Mesodermal cell (in vitro differentiated cells): ENCODE measurements at regions not wholly inside any gene's neighbourhood (a gene's known extent, or its start where the extent isn't known, plus 50 kb on each side); places are given as distances from the start of the nearest gene placed in this dataset.
"Not testable (repeated sequence)": the region's sequence is repeated elsewhere in the genome, so short reads cannot be mapped to it uniquely, and the experiment has no call there.

Experiments used
- H3K27ac ChIP-seq: 2 replicates; pipeline ENCODE4 v1.7.0; 2013; ENCODE audit warnings: mild to moderate bottlenecking, low read depth, low read length, moderate library complexity; ENCODE audit not compliant: severe bottlenecking
- H3K36me3 ChIP-seq: 2 replicates; pipeline ENCODE4 v1.7.1; 2013; ENCODE audit warnings: mild to moderate bottlenecking, low read length, moderate library complexity; ENCODE audit not compliant: control insufficient read depth, insufficient read depth
- H3K4me1 ChIP-seq: one replicate; pipeline ENCODE4 v1.7.1; 2013; ENCODE audit warnings: mild to moderate bottlenecking, low read length; ENCODE audit not compliant: insufficient read depth, control insufficient read depth, poor library complexity, severe bottlenecking
- H3K4me3 ChIP-seq: 2 replicates; pipeline ENCODE4 v1.7.0; 2013; ENCODE audit warnings: low read length, control low read depth, mild to moderate bottlenecking; ENCODE audit not compliant: insufficient read depth, poor library complexity, severe bottlenecking; ENCODE audit errors: extremely low read depth
- H3K9me3 ChIP-seq: 2 replicates; pipeline ENCODE4 v1.7.1; 2013; ENCODE audit warnings: mild to moderate bottlenecking, low read length, moderate library complexity; ENCODE audit not compliant: control insufficient read depth
- WGBS, 2 experiments: methylation state at CpG; one replicate each; pipeline ENCODE4 v1.1.5; 2013; ENCODE audit warnings: missing lambda C conversion rate in 2 of 2; ENCODE audit not compliant: insufficient coverage in 2 of 2; 5-methylcytosine and 5-hydroxymethylcytosine counted together

GRCh38 chr1:181239086-181239485 is 150.6 kb downstream of the IER5 start:
- no peak overlapping the region for H3K4me3 ChIP-seq
- no peaks in the 10 kb centered on the region for H3K36me3 ChIP-seq
- WGBS, 2 experiments, result 83 to 89% methylated on average over 1 of the region's 2 CpGs
- H3K4me1 ChIP-seq, result no peaks in the 10 kb centered on the region
- H3K27ac ChIP-seq, result no peak overlapping the region
- no peaks in the 10 kb centered on the region for H3K9me3 ChIP-seq

DNA sequence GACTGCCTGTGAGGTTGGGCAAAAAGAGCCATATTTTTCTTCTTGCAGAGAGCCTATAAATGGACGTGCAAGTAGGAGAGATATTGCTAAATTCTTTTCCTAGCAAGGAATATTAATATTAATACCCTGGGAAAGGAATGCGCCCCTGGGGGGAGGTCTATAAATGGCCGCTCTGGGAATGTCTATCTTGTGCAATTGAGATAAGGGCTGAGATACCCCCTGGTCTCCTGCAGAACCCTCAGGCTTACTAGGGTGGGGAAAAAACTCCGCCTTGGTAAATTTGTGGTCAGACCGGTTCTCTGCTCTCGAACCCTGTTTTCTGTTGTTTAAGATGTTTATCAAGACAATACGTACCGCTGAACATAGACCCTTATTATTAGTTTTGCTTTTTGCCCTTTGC is 157.8 kb downstream of the IER5 start:
- H3K36me3 ChIP-seq, H3K4me3 ChIP-seq, H3K27ac ChIP-seq, H3K9me3 ChIP-seq, H3K4me1 ChIP-seq: not testable (repeated sequence)
- WGBS, 2 experiments, result 82 to 87% methylated on average over 2 to 3 of the region's 8 CpGs

- 40% methylated on average over 1 of the region's 2 CpGs; no CpG with 5 or more reads in 1 of the 2 experiments for WGBS, 2 experiments
- not testable (repeated sequence) for H3K4me3 ChIP-seq, H3K9me3 ChIP-seq, H3K4me1 ChIP-seq, H3K36me3 ChIP-seq, H3K27ac ChIP-seq
Measured at GRCh38 chr1:181248361-181248760, 159.9 kb downstream of the IER5 start.

DNA sequence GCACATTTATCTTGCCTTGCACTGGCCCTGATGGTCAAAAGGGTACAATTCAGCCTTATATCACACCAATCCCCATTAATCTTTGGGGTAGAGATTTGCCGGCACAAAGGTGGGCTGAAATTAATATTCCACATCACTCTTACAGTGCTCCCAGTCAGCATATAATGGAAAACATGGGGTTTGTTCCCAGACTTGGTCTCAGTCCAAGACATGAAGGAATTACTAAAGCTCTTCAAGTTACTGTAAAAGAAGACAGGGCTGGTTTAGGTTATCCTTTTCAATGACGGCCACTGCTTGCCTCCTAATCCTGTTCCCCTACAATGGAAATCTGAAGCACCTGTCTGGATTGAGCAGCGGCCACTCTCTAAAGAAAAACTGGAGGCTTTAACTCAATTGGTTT is 160.7 kb downstream of the IER5 start:
- Histone ChIP-seq H3K36me3 (no peaks in the 10 kb centered on the region), H3K4me3 (no peak overlapping the region), H3K27ac (no peak overlapping the region), H3K4me1 (no peaks in the 10 kb centered on the region), H3K9me3 (peaks cover 4% of the 10 kb centered on the region)
- 96 to 100% methylated on average over 1 to 2 of the region's 3 CpGs for WGBS, 2 experiments

DNA sequence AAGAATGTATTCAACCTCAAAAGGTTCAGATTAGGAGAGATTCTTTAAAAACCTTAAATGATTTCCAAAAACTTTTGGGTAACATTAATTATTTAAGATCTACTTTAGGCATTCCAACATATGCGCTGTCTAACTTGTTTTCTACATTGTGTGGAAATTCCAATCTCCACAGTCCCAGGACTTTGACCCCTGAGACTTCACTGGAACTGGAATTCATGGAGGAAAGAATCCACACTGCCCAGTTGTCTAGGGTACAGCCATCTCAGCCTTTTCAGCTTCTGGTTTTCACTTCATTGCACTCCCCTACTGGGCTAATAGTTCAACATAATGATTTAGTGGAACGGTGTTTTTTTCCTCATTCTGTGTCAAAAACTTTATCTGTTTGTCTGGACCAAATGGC is 161.5 kb downstream of the IER5 start:
- Histone ChIP-seq H3K4me3 (no peak overlapping the region), H3K4me1 (no peaks in the 10 kb centered on the region), H3K36me3 (no peaks in the 10 kb centered on the region), H3K27ac (no peak overlapping the region), H3K9me3 (peaks cover 8% of the 10 kb centered on the region)
- 86% methylated on average over 1 of the region's 2 CpGs; no CpG with 5 or more reads in 1 of the 2 experiments for WGBS, 2 experiments

DNA sequence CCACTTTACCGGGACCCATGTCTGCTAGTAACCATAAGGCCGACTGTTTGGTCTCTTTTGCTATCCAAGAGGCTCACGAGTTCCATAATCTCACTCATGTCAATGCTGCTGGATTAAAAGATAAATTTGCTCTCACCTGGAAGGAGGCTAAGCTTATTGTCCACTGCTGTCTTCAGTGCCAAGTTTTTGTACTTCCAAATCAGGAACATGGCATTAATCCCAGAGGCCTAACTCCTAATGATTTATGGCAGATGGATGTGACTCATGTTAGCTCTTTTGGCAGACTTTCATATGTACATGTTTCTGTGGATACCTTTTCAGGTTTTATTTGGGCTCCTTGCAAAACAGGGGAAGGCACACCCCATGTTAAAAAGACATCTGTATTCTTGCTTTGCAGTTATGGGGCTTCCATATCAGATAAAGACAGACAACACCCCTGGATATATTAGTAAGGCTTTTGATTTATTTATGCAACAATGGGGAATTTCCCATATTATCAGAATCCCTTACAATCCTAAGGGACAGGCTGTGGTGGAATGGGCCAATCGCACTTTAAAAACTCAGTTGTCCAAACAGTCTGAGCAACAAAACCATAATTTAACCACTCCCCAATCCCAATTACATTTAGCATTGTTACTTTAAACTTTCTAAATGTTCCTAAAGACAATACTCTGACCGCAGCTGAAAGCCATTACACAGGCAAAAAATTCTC is 162.7 kb downstream of the IER5 start:
- Histone ChIP-seq H3K27ac (no peak overlapping the region), H3K4me3 (no peak overlapping the region), H3K4me1 (peaks cover 5% of the 10 kb centered on the region), H3K9me3 (peaks cover 11% of the 10 kb centered on the region), H3K36me3 (no peaks in the 10 kb centered on the region)
- 88 to 93% methylated on average over 2 to 4 of the region's 5 CpGs for WGBS, 2 experiments

- Histone ChIP-seq H3K36me3 (no peaks in the 10 kb centered on the region), H3K4me3 (no peak overlapping the region), H3K9me3 (peaks cover 7% of the 10 kb centered on the region), H3K4me1 (peaks cover 5% of the 10 kb centered on the region), H3K27ac (no peak overlapping the region)
- 46 to 50% methylated on average over 4 to 5 of the region's 6 CpGs for WGBS, 2 experiments
Measured at GRCh38 chr1:181251713-181252075, 163.2 kb downstream of the IER5 start.

GRCh38 chr1:181253601-181254000 is 165.1 kb downstream of the IER5 start:
- H3K4me1 ChIP-seq, H3K4me3 ChIP-seq, H3K27ac ChIP-seq, H3K36me3 ChIP-seq, H3K9me3 ChIP-seq: not testable (repeated sequence)
- 100% methylated on average over 1 of the region's 2 CpGs for WGBS, 2 experiments

- H3K4me1 ChIP-seq, result peaks cover 5% of the 10 kb centered on the region
- H3K36me3 ChIP-seq, result no peaks in the 10 kb centered on the region
- peak overlapping the region; percentile 23 for H3K27ac ChIP-seq
- H3K9me3 ChIP-seq, result peaks cover 7% of the 10 kb centered on the region
- H3K4me3 ChIP-seq, result no peak overlapping the region
- WGBS, 2 experiments, result 92 to 100% methylated on average over 2 of the region's 2 CpGs
Measured at GRCh38 chr1:181255270-181255929, 166.9 kb downstream of the IER5 start.

DNA sequence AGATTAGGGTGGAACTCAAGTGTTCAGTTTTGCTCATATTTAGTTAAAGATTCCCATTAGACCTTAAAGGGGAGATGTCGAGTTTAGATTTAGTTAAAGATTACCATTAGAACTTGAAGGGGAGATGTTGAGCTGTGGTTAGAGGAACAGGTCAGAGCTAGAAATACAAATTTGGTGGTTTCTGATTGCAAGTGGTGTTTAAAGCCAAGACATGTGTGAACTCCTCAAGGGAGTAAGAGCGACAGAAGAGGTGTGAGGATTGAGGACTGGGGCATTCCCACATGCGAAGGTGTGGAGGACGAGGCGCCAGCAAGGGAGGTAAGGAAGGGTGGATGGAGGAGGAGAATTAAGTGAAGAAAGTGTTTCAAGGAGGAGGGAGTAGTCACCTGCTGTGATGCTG is 168.6 kb downstream of the IER5 start:
- WGBS, 2 experiments, result 95 to 98% methylated on average over 2 to 5 of the region's 5 CpGs
- Histone ChIP-seq H3K4me1 (peaks cover 5% of the 10 kb centered on the region), H3K4me3 (no peak overlapping the region), H3K27ac (no peak overlapping the region), H3K9me3 (peaks cover 7% of the 10 kb centered on the region), H3K36me3 (no peaks in the 10 kb centered on the region)

GRCh38 chr1:181259026-181259745 is 170.7 kb downstream of the IER5 start:
- peaks cover 5% of the 10 kb centered on the region for H3K4me1 ChIP-seq
- H3K9me3 ChIP-seq, result peaks cover 7% of the 10 kb centered on the region
- no peak overlapping the region for H3K4me3 ChIP-seq
- H3K27ac ChIP-seq, result no peak overlapping the region
- 75% methylated on average over 2 to 5 of the region's 5 CpGs for WGBS, 2 experiments
- H3K36me3 ChIP-seq, result no peaks in the 10 kb centered on the region
